Uterus (tissue), 3 donors: ENCODE measurements at regions not wholly inside any gene's neighbourhood (a gene's known extent, or its start where the extent isn't known, plus 50 kb on each side); places are given as distances from the start of the nearest gene placed in this dataset.

Source experiments
- DNase-seq, 2 donors: peaks; one replicate each; pipeline ENCODE4 v3.0.0-alpha.2; 2019 to 2020
- H3K27ac ChIP-seq, 2 donors: fragments of 200-600 bp; sonication (generic); 1 replicate in 1 of 2; 2 replicates in 1 of 2; pipeline ENCODE4 v1.5.1; 2016 to 2018
- H3K27me3 ChIP-seq, 2 donors: fragments of 200-600 bp; sonication (generic); one replicate each; pipeline ENCODE4 v1.5.1; 2018 to 2019; ENCODE audit warnings: control low read depth in 1 of 2
- H3K36me3 ChIP-seq, 2 donors: fragments of 200-600 bp; sonication (generic); one replicate each; pipeline ENCODE4 v1.5.1; 2019; ENCODE audit warnings: control low read depth in 1 of 2
- H3K4me1 ChIP-seq, 2 donors: fragments of 200-600 bp; sonication (generic); one replicate each; pipeline ENCODE4 v1.5.1; 2018 to 2019; ENCODE audit warnings: control low read depth in 1 of 2
- H3K4me3 ChIP-seq, 2 donors: fragments of 200-600 bp; sonication (generic); 1 replicate in 1 of 2; 2 replicates in 1 of 2; pipeline ENCODE4 v1.5.1; 2018 to 2019; ENCODE audit warnings: mild to moderate bottlenecking in 1 of 2
- H3K9me3 ChIP-seq, 2 donors: fragments of 200-600 bp; sonication (generic); one replicate each; pipeline ENCODE4 v1.5.1; 2019; ENCODE audit warnings: control low read depth in 1 of 2
- CTCF ChIP-seq, 4 experiments: fragments of 200-600 bp in 2 of 4; fragments of 450-650 bp in 2 of 4; sonication (generic) in 2 of 4; IDR thresholded peaks; one replicate each; pipeline ENCODE4 v1.5.1; 2016 to 2019; ENCODE audit warnings: antibody characterized with exemption in 4 of 4, mild to moderate bottlenecking in 2 of 4, moderate library complexity in 1 of 4
- POLR2A ChIP-seq, 2 donors: fragments of 450-650 bp; IDR thresholded peaks; one replicate each; pipeline ENCODE4 v1.6.1; 2016; ENCODE audit warnings: antibody characterized with exemption in 2 of 2, mild to moderate bottlenecking in 1 of 2, moderate library complexity in 1 of 2
- intact Hi-C: fragments of 100-400 bp; cut with DNase I; formaldehyde crosslinking; loops from one replicate; pipeline ENCODE4 v1.15.1; 2023; ENCODE audit warnings: low total_unique reads
- donor health status: DM: yes; HTN: yes; CAD: no.

GRCh38 chr7:375321-375831 is 85.4 kb downstream of the FOXL3 start:
- peak; percentile 5 to 9 for DNase-seq
- Histone ChIP-seq H3K9me3 (no peaks in the 10 kb centered on the region), H3K4me3 (no peak overlapping the region), H3K27ac (no peak overlapping the region), H3K27me3 (no peaks in the 10 kb centered on the region), H3K36me3 (no peaks in the 10 kb centered on the region), H3K4me1 (no peaks in the 10 kb centered on the region)
- TF ChIP-seq CTCF (IDR thresholded peaks at IDR 0.05) = no peak
- no peak for TF ChIP-seq POLR2A (IDR thresholded peaks at IDR 0.05)
- intact Hi-C loops = no loop called here

GRCh38 chr7:375901-376305 is 85.9 kb downstream of the FOXL3 start:
- no peaks in the 10 kb centered on the region for H3K9me3 ChIP-seq
- H3K4me3 ChIP-seq = no peak overlapping the region
- H3K27ac ChIP-seq = no peak overlapping the region
- no peak for TF ChIP-seq CTCF (IDR thresholded peaks at IDR 0.05)
- no peak for TF ChIP-seq POLR2A (IDR thresholded peaks at IDR 0.05)
- H3K4me1 ChIP-seq = no peaks in the 10 kb centered on the region
- no peaks in the 10 kb centered on the region for H3K27me3 ChIP-seq
- no peaks in the 10 kb centered on the region for H3K36me3 ChIP-seq
- intact Hi-C loops = no loop called here
- DNase-seq = peak in 1 of 2 donors; percentile 11

GRCh38 chr7:376306-377079 is 86.5 kb downstream of the FOXL3 start:
- H3K27ac ChIP-seq = no peak overlapping the region
- DNase-seq = peak; percentile 4 to 12

GRCh38 chr7:377080-378040 is 87.4 kb downstream of the FOXL3 start:
- no peak overlapping the region for H3K27ac ChIP-seq

More at GRCh38 chr7:376306-377079, 86.5 kb downstream of the FOXL3 start:
- Histone ChIP-seq H3K36me3 (no peaks in the 10 kb centered on the region), H3K4me1 (no peaks in the 10 kb centered on the region), H3K9me3 (no peaks in the 10 kb centered on the region), H3K4me3 (no peak overlapping the region), H3K27me3 (no peaks in the 10 kb centered on the region)
- TF ChIP-seq CTCF (IDR thresholded peaks at IDR 0.05) (no peak), POLR2A (IDR thresholded peaks at IDR 0.05) (no peak)
- intact Hi-C loops = no loop called here

More at GRCh38 chr7:377080-378040, 87.4 kb downstream of the FOXL3 start:
- H3K4me3 ChIP-seq = no peak overlapping the region
- no peaks in the 10 kb centered on the region for H3K27me3 ChIP-seq
- H3K36me3 ChIP-seq = no peaks in the 10 kb centered on the region
- no peak for TF ChIP-seq POLR2A (IDR thresholded peaks at IDR 0.05)
- no peak for TF ChIP-seq CTCF (IDR thresholded peaks at IDR 0.05)
- intact Hi-C loops = no loop called here
- no peaks in the 10 kb centered on the region for H3K4me1 ChIP-seq
- peak; percentile 14 to 24 for DNase-seq
- no peaks in the 10 kb centered on the region for H3K9me3 ChIP-seq
